ENCODE measurements at regions not wholly inside any gene's neighbourhood (a gene's known extent, or its start where the extent isn't known, plus 50 kb on each side); places are given as distances from the start of the nearest gene placed in this dataset.

- Histone ChIP-seq H3K36me3 (no peaks in the 10 kb centered on the region), H3K4me1 (no peaks in the 10 kb centered on the region), H3K27ac (no peak overlapping the region), H3K4me3 (no peak overlapping the region), H3K9me3 (peaks cover 0 to 7% (median 0%) of the 10 kb centered on the region in 11 donors), H3K27me3 (peaks cover 0 to 6% (median 0%) of the 10 kb centered on the region in 7 donors)
- ATAC-seq (no peak), DNase-seq (no peak)
- intact Hi-C loops (cut with DNase I), result no loop called here
- TF ChIP-seq CTCF (IDR thresholded peaks at IDR 0.05), result no peak
- WGBS, 2 donors, result 67 to 71% methylated on average over 2 of the region's 2 CpGs
These were observed 86.1 kb upstream of the NTRK3 start for GRCh38 chr15:88342666-88343065.

GRCh38 chr15:88341653-88342052 is 85.1 kb upstream of the NTRK3 start:
- Histone ChIP-seq H3K27ac (no peak overlapping the region), H3K27me3 (peaks cover 0 to 4% (median 0%) of the 10 kb centered on the region in 7 donors), H3K4me3 (no peak overlapping the region), H3K36me3 (no peaks in the 10 kb centered on the region), H3K9me3 (peaks cover 0 to 7% (median 0%) of the 10 kb centered on the region in 11 donors), H3K4me1 (no peaks in the 10 kb centered on the region)
- intact Hi-C loops (cut with DNase I), result no loop called here
- 77 to 88% methylated on average over 2 of the region's 2 CpGs for WGBS, 2 donors
- TF ChIP-seq CTCF (IDR thresholded peaks at IDR 0.05), result no peak
- DNase-seq (no peak), ATAC-seq (no peak)

GRCh38 chr15:88341006-88341405 is 84.5 kb upstream of the NTRK3 start:
- intact Hi-C loops (cut with DNase I), result no loop called here

GRCh38 chr15:88337993-88338392 is 81.5 kb upstream of the NTRK3 start:
- H3K36me3 ChIP-seq, result no peaks in the 10 kb centered on the region
- peak in 1 of 8 donors; percentile 13 for ATAC-seq

More at GRCh38 chr15:88341006-88341405, 84.5 kb upstream of the NTRK3 start:
- Histone ChIP-seq H3K9me3 (peaks cover 0 to 7% (median 0%) of the 10 kb centered on the region in 11 donors), H3K36me3 (no peaks in the 10 kb centered on the region), H3K4me1 (no peaks in the 10 kb centered on the region), H3K4me3 (no peak overlapping the region), H3K27me3 (peaks cover 0 to 4% (median 0%) of the 10 kb centered on the region in 7 donors), H3K27ac (no peak overlapping the region)
- no peak for TF ChIP-seq CTCF (IDR thresholded peaks at IDR 0.05)
- DNase-seq (no peak), ATAC-seq (no peak)
- WGBS, 2 donors, result 72 to 76% methylated on average over 5 of the region's 5 CpGs

More at GRCh38 chr15:88337993-88338392, 81.5 kb upstream of the NTRK3 start:
- Histone ChIP-seq H3K9me3 (peaks cover 0 to 7% (median 0%) of the 10 kb centered on the region in 11 donors), H3K27ac (no peak overlapping the region), H3K4me3 (no peak overlapping the region), H3K4me1 (no peaks in the 10 kb centered on the region), H3K27me3 (peaks cover 0 to 7% (median under 1%) of the 10 kb centered on the region in 7 donors)
- DNase-seq, result no peak
- TF ChIP-seq CTCF (IDR thresholded peaks at IDR 0.05), result peak in 4 of 9 donors; percentile 7 to 17 (median 10)
- intact Hi-C loops (cut with DNase I), result loop anchor here in 1 of 10 donors (10.0 kb wide), 1 partner anchor 63 kb away; no protein-coding TSS in a partner anchor
- WGBS, 2 donors, result 7 to 8% methylated on average over 1 of the region's 1 CpG

Measured in heart right ventricle (tissue), 16 donors.